B cell (primary cell): ENCODE measurements at regions not wholly inside any gene's neighbourhood (a gene's known extent, or its start where the extent isn't known, plus 50 kb on each side); places are given as distances from the start of the nearest gene placed in this dataset.

Source experiments
- ATAC-seq: fragments of 200-7000 bp; cut with Tn5 transposase; one replicate; pipeline ENCODE4 v1.10.0; 2021; ENCODE audit warnings: low read depth, mild to moderate bottlenecking, moderate number of reproducible peaks, moderate library complexity
- CTCF ChIA-PET: fragments of 350-600 bp; sonication (Branson Sonifier 250); formaldehyde crosslinking; loops from one replicate; lab custom pipeline; 2021; ENCODE audit warnings: antibody characterized with exemption, inconsistent platforms; lab: Charles Lee
- POLR2A ChIA-PET: fragments of 350-600 bp; sonication (Branson Sonifier 250); formaldehyde crosslinking; loops from one replicate; lab custom pipeline; 2021; ENCODE audit warnings: antibody characterized with exemption; lab: Charles Lee
- DNase-seq: peaks from one replicate; pipeline ENCODE4 v3.0.0; 2013
- H2AFZ ChIP-seq: 2 replicates; pipeline ENCODE4 v1.6.1; 2012; ENCODE audit warnings: mild to moderate bottlenecking, low read depth, low read length; ENCODE audit not compliant: insufficient read depth, poor library complexity, severe bottlenecking
- H3K27ac ChIP-seq, 2 donors: 1 replicate in 1 of 2; 2 replicates in 1 of 2; pipeline ENCODE4 v1.5.1; 2012 to 2013; ENCODE audit warnings: low read length in 2 of 2, mild to moderate bottlenecking in 2 of 2, moderate library complexity in 1 of 2
- H3K27me3 ChIP-seq, 4 experiments: fragments of 200-600 bp in 1 of 4; sonication (generic) in 1 of 4; replicated peaks in 1 of 4; 1 replicate in 2 of 4; 2 replicates in 2 of 4; pipeline versions ENCODE4 v1.6.1 to v1.7.0; 2013 to 2016; ENCODE audit warnings: low read length in 3 of 4, mild to moderate bottlenecking in 2 of 4, mixed read lengths in 1 of 4, moderate library complexity in 1 of 4; ENCODE audit not compliant: insufficient read depth in 4 of 4, control insufficient read depth in 3 of 4; ENCODE audit errors: control extremely low read depth in 1 of 4
- H3K36me3 ChIP-seq, 2 experiments: replicated peaks in 1 of 2; 1 replicate in 1 of 2; 2 replicates in 1 of 2; pipeline versions ENCODE4 v1.6.1 to v1.7.1; 2013; ENCODE audit warnings: low read length in 1 of 2; ENCODE audit not compliant: insufficient read depth in 2 of 2, control insufficient read depth in 1 of 2; ENCODE audit errors: control extremely low read depth in 1 of 2, extremely low read depth in 1 of 2
- H3K4me1 ChIP-seq, 2 donors: fragments of 200-600 bp in 1 of 2; sonication (generic) in 1 of 2; 1 replicate in 1 of 2; 2 replicates in 1 of 2; pipeline versions ENCODE4 v1.5.1 to v1.6.1; 2013 to 2017; ENCODE audit warnings: low read length in 2 of 2; ENCODE audit not compliant: control insufficient read depth in 2 of 2, insufficient read depth in 2 of 2
- H3K4me2 ChIP-seq: replicated peaks from 2 replicates; pipeline ENCODE3; 2012; ENCODE audit warnings: mild to moderate bottlenecking, low read depth, low read length; ENCODE audit not compliant: poor library complexity, severe bottlenecking
- H3K4me3 ChIP-seq, 5 experiments: fragments of 200-600 bp in 1 of 5; sonication (generic) in 1 of 5; 1 replicate in 3 of 5; 2 replicates in 2 of 5; pipeline versions ENCODE4 v1.5.1 to v1.7.0; 2011 to 2016; ENCODE audit warnings: low read length in 4 of 5, mild to moderate bottlenecking in 4 of 5, low read depth in 2 of 5, control low read depth in 1 of 5, moderate library complexity in 1 of 5; ENCODE audit not compliant: insufficient read depth in 1 of 5; ENCODE audit errors: control extremely low read depth in 1 of 5, extremely low read depth in 1 of 5
- H3K79me2 ChIP-seq: fragments of 200-600 bp; sonication (generic); one replicate; pipeline ENCODE4 v1.6.0; 2016; ENCODE audit warnings: low read length; ENCODE audit not compliant: control insufficient read depth, insufficient read depth
- H3K9ac ChIP-seq: fragments of 200-600 bp; sonication (generic); 2 replicates; pipeline ENCODE4 v1.6.1; 2017; ENCODE audit warnings: mild to moderate bottlenecking, low read length, moderate library complexity
- H3K9me3 ChIP-seq, 3 donors: one replicate each; pipeline versions ENCODE4 v1.6.1 to v1.7.1; 2013; ENCODE audit warnings: low read length in 2 of 3; ENCODE audit not compliant: control insufficient read depth in 2 of 3, insufficient read depth in 1 of 3; ENCODE audit errors: control extremely low read depth in 1 of 3
- H4K20me1 ChIP-seq: 2 replicates; pipeline ENCODE4 v1.6.0; 2012; ENCODE audit warnings: mild to moderate bottlenecking, low read length; ENCODE audit not compliant: insufficient read depth, control insufficient read depth, poor library complexity, severe bottlenecking
- H3K27ac Mint-ChIP-seq: one replicate; pipeline ENCODE4 v1.8.0; 2021; ENCODE audit warnings: mixed read lengths
- H3K27me3 Mint-ChIP-seq: one replicate; pipeline ENCODE4 v1.8.0; 2021; ENCODE audit warnings: mixed read lengths
- H3K4me1 Mint-ChIP-seq: one replicate; pipeline ENCODE4 v1.8.0; 2021; ENCODE audit warnings: mixed read lengths
- H3K4me3 Mint-ChIP-seq: one replicate; pipeline ENCODE4 v1.8.0; 2021; ENCODE audit warnings: mixed read lengths
- H3K9me3 Mint-ChIP-seq: one replicate; pipeline ENCODE4 v1.8.0; 2022; ENCODE audit warnings: mixed read lengths; ENCODE audit not compliant: insufficient read depth
- CTCF ChIP-seq: fragments of 200-600 bp; IDR thresholded peaks from one replicate; pipeline ENCODE4 v1.8.0; 2022; ENCODE audit warnings: antibody characterized with exemption, mild to moderate bottlenecking
- EZH2 ChIP-seq: IDR thresholded peaks from 2 replicates; pipeline ENCODE4 v1.6.1; 2012; ENCODE audit warnings: borderline replicate concordance, low read depth, mild to moderate bottlenecking, moderate library complexity, low read length; ENCODE audit not compliant: insufficient read depth, poor library complexity, severe bottlenecking
- WGBS: methylation state at CpG from one replicate; pipeline ENCODE4 v1.1.5; 2013; ENCODE audit warnings: missing lambda C conversion rate; ENCODE audit not compliant: insufficient coverage; 5-methylcytosine and 5-hydroxymethylcytosine counted together
- intact Hi-C: fragments of 100-400 bp; cut with micrococcal nuclease; formaldehyde crosslinking; loops from one replicate; pipeline ENCODE4 v1.10.0; 2022

GRCh38 chr2:239891698-239892097 is 133.4 kb downstream of the NDUFA10 start:
- no peak overlapping the region for H2AFZ ChIP-seq
- 94% methylated on average over 2 of the region's 3 CpGs for WGBS
- CTCF ChIA-PET: no interaction called here

GRCh38 chr2:239890206-239890746 is 134.9 kb downstream of the NDUFA10 start:
- H4K20me1 ChIP-seq: no peaks in the 10 kb centered on the region
- TF ChIP-seq CTCF (no peak), EZH2 (no peak)
- peaks cover 9% of the 10 kb centered on the region for H3K9me3 Mint-ChIP-seq
- no peaks in the 10 kb centered on the region for H3K27me3 ChIP-seq
- ATAC-seq (no peak), DNase-seq (no peak)
- H3K4me3 ChIP-seq: no peak overlapping the region
- no peak overlapping the region for H3K27ac Mint-ChIP-seq
- H3K36me3 ChIP-seq: no peaks in the 10 kb centered on the region
- 99% methylated on average over 6 of the region's 9 CpGs for WGBS
- no peak overlapping the region for H3K9ac ChIP-seq
- intact Hi-C loops: no loop called here
- no peaks in the 10 kb centered on the region for H3K79me2 ChIP-seq
- peaks cover 0 to 4% of the 10 kb centered on the region in 2 donors for H3K4me1 ChIP-seq
- H3K4me3 Mint-ChIP-seq: no peak overlapping the region
- H3K9me3 ChIP-seq: peaks cover 0 to 11% (median 8%) of the 10 kb centered on the region in 3 donors
- no peak overlapping the region for H3K4me2 ChIP-seq
- no peak overlapping the region for H3K27ac ChIP-seq
- H2AFZ ChIP-seq: no peak overlapping the region
- H3K27me3 Mint-ChIP-seq: peaks cover 22% of the 10 kb centered on the region
- no peaks in the 10 kb centered on the region for H3K4me1 Mint-ChIP-seq
- ChIA-PET CTCF (no interaction called here), POLR2A (no interaction called here)

More at GRCh38 chr2:239891698-239892097, 133.4 kb downstream of the NDUFA10 start:
- POLR2A ChIA-PET: no interaction called here
- Mint-ChIP-seq H3K9me3 (peaks cover 2% of the 10 kb centered on the region), H3K4me1 (no peaks in the 10 kb centered on the region), H3K27me3 (peaks cover 28% of the 10 kb centered on the region), H3K27ac (no peak overlapping the region), H3K4me3 (no peak overlapping the region)
- TF ChIP-seq CTCF (no peak), EZH2 (no peak)
- Histone ChIP-seq H3K36me3 (no peaks in the 10 kb centered on the region), H3K27ac (no peak overlapping the region), H3K27me3 (peaks cover 0 to 4% (median 0%) of the 10 kb centered on the region in 4 experiments), H3K9me3 (peaks cover 0 to 5% (median 0%) of the 10 kb centered on the region in 3 donors), H3K4me2 (no peak overlapping the region), H3K4me1 (peaks cover 4 to 11% of the 10 kb centered on the region in 2 donors), H3K79me2 (no peaks in the 10 kb centered on the region), H3K4me3 (no peak overlapping the region), H4K20me1 (no peaks in the 10 kb centered on the region), H3K9ac (no peak overlapping the region)
- ATAC-seq: no peak
- DNase-seq: no peak
- intact Hi-C loops: no loop called here
